CD4-positive, alpha-beta T cell treated with Interleukin-17A for 1 hour (primary cell): ENCODE measurements at regions not wholly inside any gene's neighbourhood (a gene's known extent, or its start where the extent isn't known, plus 50 kb on each side); places are given as distances from the start of the nearest gene placed in this dataset.
"Not testable (repeated sequence)": the region's sequence is repeated elsewhere in the genome, so short reads cannot be mapped to it uniquely, and the experiment has no call there.

Source experiments
- DNase-seq: peaks from one replicate; pipeline ENCODE4 v3.0.0-alpha.2; 2020

DNA sequence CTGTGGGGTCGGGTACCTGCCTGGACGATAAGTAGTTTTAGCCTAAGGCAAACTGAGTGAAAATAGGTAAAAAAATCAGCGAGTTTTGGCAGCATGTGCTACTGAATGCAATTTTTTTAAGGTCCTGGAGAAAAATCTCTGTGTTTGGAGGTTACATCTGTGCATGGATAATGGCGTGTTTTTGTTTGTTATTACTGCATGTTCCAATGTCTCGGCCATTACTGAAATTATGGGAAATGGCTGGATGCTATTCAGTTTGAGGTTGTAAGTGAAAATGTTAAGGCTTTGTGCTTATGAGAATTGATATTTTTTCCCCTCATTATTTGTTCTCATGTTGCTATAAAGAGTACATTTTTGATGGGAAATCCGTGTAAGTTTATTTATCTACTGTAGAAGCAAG lies 441.7 kb downstream of the PRDM2 start:
- no peak for DNase-seq

DNA sequence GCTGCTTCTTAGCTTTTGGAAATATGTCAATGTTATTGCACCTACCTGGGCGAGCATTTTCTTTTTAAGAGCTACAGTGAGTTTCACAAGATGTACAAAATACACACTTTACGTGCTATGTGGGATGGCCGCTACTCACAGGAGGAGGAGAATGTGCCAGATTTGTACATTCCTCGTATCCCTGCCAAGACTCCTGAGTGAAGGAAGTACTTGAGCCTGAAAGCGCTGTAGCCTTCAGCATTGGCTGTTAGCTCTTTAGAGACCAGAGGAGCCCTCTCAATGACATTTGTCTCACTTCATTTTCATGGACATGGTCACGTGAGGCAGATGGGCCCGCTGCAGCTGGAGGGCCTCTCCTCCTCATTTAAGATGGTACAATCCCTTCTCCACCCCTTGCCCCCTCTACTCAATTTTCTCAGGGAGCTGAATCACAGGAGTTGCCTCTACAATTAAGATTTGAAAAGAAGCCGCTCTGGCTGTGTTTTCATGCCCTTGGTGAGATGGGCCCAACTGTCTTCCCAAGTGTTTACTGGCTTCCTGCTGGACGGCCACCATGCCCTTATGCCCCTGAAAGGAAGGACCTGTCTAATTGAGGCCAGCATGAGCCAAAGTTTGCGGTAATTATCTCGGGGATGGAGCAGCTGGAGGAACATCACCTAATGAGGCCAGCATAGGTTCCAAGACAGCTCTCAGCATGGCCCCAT lies 442.6 kb downstream of the PRDM2 start:
- DNase-seq, result no peak

DNA sequence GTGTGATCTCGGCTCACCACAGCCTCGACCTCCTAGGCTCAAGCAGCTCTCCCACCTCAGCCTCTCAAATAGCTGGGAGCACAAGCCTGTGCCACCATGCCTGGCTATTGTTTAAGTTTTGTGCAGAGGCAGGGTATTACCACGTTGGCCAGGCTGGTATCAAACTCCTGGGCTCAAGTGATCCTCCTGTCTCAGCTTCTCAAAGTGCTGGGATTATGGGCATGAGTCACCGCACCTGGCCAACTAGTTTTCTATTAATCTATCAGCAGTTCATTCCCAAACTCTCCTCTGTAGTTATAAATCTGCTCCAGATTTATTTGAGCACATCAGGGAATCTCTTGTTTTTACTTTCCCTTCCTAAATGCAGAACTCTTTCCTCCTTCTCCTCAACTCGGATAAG lies 443.8 kb downstream of the PRDM2 start:
- DNase-seq, result no peak

DNA sequence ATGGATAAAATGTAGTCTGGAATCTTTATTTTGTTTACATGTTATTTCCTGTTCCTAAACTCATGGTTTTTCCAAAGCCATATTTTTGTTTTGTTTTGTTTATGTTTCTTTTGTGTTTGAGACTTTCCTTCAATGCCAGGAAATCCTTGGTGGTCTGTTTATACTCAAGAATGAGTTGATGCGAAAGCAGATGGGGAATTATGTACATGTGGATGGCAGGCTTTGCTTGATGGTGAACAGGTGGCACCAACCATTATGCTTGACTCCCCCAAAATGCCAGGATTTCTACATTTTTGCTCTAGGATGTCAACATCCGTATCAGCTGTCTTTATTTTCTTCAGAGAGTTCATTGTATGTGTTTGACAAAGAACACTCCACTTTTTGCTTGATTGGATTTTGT lies 448.5 kb downstream of the PRDM2 start:
- no peak for DNase-seq

DNA sequence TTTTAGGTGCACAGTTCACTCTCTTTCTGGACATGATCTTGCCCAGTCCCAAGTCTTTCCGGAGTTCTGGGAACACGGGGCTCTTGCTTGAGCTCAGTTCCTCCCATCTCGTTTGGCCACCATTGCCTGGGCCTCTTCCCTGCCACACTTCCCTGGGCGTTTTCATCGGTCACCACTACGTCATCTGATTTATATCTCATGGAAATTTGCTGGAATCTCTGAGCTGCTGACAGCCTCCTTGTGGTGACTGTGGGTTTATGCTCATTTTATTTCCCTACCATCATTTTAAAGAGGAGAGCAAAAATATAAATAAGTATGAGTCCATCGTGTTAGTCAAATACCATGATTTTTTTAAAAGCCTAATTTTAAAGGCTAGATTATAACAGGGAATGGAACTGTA lies 449.1 kb upstream of the KAZN start:
- no peak for DNase-seq

DNA sequence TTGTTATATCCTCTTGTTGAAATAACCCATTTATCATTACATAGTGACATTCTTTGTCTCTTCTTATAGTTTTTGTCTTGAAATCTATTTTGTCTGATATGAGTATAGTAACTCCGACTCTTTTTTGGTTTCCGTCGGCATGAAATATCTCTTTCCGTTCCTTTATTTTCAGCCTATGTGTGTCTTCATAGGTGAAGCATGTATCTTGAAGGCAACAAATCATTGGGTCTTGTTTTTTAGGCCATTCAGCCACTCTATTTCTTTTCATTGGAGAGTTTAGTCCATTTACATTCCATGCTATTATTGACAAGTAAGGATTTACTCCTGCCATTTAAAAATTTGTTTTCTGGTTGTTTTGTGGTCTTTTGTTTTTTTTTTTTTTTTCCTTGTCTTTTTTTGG lies 441.9 kb upstream of the KAZN start:
- no peak for DNase-seq

DNA sequence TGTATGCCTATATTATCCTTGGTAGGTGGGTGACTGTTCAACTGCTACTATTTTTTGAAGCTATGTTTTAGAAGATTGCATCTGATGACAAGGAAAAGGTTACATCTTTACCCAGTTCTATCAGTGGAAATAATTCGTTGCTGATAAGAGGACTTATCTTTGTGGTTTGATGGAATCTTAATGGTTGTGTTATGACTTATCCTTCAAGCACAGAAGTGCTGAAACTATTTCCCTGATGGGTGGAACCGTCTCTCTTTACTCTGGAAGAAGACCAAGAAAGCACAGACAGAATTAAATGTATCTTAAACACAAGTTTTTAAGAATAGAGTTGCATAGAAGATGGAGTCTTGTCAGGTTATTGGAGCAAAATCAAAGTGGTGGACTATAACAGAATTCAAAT lies 437.7 kb upstream of the KAZN start:
- DNase-seq, result no peak

DNA sequence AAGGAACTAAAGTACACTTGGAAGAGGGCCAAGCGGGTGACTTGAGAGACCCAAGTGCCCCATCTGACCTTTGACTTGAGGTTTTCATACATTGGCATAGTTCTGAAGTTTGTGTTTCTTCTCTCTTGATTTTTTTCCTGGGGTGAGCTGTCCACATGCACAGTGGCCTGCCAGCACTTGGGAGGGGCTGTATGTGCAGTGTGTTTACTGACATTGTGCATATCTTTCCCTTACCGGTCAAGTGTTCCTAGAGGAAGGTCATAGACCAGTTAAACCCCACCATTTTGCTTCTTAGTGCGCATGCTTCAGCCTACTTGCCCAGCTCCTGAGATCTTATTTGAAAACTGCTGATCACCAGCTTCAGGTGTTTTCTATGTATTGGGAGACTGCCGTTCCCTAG lies 435.2 kb upstream of the KAZN start:
- no peak for DNase-seq

DNA sequence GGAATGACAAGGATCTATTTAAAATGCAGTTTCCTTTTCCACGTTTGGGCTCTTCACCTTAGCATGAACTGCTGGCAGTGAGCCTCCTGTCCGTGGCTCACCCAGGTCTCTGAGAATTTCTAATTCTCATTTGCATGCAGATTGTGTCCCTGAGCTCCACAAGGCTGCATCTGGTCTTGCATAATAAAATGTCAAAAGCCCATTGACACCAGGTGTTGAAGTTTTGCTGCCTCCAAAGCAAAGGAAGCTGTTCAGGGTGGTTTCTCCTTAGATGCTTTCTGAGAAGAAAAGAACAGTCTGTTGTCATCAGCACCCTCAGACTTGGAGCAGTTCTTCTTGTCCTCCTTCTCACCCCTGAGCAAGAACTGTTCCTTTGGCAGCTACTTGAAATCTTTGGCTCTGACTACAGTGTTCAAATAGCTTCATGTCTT lies 433.1 kb upstream of the KAZN start:
- DNase-seq, result no peak

DNA sequence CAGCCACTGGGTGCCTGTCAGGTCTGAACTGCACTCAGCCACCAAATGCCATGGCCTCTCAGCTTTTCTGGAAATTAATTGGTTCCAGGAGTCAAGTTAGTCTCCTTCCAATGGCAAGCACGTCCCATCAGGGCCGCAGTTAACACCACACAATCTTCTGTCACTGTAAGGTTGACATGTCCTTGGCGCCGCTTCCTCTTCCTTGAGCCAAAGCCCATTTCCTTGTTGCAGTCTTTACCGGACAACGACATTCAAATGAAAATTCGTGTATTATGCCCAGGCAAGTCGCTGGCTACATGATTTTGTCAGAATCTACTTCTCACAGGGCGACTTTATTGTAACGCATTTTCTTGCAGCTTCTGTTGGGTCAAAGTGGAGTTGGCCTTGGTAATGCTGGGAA lies 430.6 kb upstream of the KAZN start:
- no peak for DNase-seq

DNA sequence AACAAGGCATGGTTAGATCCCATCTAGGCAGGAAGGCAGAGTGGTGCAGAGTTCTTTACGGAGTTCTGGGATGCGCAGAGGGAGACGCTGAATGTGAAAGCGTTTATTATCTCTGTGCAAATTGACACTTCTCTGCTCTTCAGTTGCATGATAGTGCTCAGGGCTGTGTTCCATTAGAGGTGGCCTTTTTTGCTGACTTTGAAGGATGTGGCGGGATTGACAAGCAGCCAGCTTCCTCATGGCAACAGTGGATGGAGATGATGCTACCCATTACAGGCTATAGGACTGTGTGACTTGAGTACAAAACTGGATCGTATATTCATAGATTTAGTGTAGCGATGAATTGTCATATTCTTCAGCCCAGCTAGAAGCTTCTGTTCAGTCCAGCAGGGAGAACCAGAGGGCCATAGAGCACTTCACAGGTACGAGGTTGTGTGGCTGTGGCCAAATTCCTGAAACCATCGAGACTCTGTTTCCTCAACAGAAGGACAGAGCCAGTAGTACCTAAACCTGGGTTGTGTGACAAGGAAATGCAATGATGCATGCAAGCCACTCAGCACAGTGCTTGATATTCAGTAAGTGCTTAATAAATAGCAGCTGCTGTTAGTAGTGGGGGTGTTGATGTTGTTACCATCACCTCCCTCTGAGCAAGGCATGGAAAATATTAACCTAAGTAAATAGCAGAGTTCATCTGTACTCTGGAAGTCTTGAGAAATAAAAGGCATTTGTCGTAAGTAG lies 430.0 kb upstream of the KAZN start:
- DNase-seq, result no peak

DNA sequence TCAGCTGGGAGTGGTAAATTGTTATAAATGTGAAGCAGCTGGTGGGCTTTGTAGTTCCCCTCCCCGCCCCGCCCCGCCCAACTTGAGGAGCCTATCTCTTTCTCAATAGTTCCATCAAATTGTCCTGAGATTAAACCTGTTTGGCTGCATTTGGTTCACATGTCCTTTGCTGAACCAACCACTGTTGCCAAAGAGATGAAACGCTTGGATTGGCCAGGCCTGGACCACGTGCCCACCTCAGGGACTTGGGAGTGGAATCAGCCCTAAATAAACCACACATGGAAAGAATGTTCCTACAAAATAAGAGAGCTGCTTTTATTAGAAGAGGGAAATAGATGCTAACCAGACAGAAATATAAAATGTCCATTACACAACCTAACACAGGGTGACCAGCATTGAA lies 424.9 kb upstream of the KAZN start:
- no peak for DNase-seq

DNA sequence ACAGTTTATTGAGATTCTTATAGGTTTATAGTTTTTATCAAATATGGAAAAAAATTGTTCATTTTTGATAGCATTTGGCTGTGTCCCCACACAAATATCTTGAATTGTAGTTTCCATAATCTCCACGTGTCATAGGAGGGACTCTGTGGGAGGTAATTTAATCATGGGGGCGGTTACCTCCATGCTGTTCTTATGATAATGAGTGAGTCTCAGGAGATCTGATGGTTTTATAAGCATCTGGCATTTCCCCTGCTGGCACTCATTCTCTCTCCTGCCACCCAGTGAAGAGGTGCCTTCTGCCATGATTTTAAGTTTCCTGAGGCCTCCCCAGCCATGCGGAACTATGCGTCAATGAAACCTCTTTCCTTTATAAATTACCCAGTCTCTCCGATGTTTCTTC lies 420.6 kb upstream of the KAZN start:
- not testable (repeated sequence) for DNase-seq

DNA sequence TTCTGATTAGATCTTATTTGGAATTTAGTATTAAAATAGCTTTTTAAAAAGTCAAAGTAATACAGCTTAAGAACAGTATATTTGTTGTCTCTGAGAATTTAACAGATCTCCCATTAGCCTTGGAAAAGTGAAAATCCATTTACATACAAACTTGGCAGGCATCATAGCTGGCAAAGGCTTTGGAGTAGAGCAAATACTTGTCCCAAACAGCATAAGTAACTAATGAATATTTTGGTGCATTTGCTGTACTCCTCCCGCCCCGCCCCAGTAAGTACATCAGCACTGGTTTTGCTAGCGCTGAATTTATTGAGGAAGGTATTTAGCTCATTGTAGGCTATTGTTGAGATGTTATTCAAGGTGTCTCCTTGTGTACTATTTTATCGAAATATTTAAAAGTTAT lies 417.7 kb upstream of the KAZN start:
- DNase-seq, result no peak

DNA sequence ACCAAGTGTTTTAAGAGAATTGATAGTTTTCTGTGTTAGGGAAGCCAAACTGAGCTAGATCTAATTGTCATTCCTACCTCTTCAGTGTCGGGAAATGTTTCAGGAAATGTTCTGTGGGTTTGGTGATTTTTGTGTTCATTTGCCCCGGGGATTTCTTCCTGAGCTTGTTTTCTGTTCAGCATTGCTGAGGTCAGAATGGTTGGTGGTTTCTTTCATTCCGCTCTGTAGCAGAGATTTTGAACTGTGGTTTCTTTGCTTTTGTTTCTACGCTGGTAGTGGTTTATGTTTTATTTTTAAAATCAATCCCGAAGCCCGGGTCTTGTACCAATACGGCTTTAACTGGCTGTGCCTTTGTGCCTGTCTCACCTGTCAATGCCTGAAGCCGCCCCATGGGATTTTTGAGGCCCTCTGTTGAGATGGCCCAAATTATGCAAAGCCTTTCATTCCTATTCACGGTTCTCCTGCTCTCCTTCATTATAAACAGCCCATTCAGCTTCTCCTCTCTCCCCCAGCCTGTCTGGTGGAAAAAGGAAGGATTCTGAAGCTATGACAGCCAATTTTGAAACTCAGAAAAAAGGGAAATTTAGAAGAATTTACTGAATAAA lies 417.2 kb upstream of the KAZN start:
- DNase-seq, result no peak

DNA sequence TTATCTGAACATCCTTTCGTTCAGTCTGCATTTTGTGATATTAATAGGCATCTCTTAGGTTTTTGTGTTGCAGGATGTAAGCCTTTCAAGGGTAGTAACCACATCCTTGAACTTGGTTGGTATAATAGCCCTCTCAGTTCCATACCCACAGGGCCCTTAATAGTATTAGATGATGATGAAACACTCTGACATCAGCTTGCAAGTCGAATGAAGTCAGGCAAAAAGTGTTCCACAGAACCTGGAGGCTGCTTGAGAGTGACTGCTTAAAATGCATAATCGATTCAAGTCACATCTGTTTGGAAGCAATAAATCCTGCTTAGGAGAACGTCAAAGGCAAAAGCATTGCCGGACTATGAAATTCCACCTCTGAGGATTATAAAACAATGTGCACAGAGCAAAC lies 415.6 kb upstream of the KAZN start:
- DNase-seq, result no peak

DNA sequence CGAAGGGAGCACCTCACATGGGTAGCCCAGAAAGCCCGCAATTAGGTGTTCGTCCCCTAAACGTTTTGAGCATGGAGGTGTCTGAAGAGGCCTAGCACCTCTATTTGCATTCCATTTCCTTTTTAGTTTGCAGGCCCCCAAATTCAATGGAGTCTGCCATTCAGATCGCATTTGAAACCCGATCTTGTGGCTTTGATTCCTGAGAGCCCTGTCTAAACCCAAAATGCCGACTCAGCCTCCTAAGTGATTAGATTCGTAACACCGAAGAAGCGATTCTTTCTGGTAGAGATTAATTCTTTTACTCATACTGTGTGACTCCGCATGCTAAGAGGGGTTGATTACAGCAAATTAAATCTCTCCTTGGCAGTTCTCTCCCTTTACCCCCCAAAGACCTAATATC lies 415.2 kb upstream of the KAZN start:
- no peak for DNase-seq

DNA sequence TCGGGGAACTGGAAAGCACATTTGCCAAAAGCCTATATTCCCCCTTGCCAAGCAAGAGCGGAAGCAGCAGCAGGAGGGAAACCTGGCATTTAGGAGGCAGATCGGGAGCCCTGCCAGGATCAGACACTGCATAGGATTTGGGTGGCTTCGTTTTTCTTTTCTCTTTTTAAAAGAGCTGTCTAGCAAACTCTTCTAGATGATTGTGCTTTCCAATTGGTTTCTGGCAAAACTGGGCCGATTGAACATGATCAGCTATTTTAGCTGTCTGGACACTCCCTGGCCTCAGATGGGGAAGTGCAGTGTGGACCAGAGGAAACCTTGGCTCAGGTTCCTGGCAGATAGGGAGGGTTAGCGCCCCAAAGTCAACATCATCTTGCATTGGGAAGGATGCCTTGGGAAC lies 414.0 kb upstream of the KAZN start:
- DNase-seq, result no peak

DNA sequence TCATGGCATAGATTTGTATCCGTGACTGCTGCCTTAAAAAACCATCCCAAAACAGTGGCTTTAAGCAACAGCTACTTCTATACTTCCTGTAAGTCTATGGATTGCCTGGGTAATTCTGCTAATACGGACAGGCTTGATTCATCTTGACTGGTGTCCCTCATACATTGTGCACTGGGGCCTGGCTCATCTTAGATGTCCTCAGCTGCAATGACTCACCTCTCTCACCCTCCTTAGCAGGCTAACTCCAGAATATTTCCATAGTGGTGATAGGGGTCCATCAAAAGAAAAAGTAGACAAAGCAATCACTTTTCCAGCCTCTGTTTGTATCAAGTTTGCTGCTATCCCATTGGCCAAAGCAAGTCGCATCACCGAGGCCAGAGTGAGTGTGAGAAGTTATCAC lies 409.1 kb upstream of the KAZN start:
- DNase-seq, result no peak

DNA sequence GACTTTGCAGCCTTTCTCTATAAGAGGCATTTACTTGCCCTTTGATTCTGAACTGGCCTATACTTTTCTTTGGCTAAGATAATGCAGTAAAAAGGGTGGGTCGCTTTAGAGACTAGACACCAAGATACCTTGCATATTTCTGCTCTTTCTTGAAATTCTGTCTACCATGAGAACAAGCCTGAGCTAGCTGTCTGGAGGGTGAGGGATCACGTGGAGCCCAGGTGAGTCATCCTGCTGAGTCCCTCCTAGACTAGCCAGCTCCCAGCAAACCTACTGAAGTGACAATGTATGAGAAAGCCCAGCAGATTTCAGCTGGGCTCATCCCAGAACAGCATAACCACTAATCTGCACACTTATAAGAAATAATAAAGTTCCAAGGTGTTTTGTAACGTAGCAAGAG lies 408.0 kb upstream of the KAZN start:
- DNase-seq, result no peak

DNA sequence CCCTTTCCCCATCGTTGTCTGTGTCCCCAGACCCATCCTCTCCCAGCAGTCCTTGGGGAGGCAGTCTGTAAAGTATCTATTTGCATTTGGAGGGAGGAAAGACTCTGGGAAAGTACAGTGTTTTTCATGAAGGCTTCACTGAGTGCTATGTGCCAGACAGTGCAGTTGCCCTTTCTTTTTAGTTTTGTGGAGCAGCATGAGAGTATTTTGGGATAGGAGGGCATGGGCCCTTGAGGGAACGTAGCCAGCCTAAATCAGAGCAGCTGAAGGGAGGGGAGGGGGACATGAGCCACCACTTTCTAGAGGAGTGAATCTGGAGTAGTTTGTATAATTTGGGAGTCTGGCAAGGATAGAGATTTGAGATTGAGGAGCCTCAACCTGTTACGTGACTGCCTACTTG lies 404.0 kb upstream of the KAZN start:
- no peak for DNase-seq

DNA sequence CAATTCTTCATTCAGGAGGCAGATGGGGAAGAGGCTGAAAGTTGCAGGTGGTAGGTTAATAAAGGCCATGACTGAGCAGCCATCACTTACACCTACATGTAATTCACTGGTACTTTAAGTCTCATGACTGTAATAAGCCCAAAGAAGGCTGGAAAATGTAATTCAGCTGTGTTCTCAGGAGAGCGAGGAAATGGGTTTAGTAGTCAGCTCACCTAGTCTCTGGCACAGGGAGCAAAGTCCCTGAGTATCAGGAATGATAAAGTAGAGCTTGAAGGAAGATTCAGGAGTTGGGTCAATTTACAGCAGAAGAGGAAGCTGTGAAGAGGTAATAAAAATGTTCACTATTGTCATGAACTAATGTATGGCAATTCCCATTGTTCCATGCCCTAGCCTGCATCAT lies 393.4 kb upstream of the KAZN start:
- DNase-seq, result no peak

DNA sequence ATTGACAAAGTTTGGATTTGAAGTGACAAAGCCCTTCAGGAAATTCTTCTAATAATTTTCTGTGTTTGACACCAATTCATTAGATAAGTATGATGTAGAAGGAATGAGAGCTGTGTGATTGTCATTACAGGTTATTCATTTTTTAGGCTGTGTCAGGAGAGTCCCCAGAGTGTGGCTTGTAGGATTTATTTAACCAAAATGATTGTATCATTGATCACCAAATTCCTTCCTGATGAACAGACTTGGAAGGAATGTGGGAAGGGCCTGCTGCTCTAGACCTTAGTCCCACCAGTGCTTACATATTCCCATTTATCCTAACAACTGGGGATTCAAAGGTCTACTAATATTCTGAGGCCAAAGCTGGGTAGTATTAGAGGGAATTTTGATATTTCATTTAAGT lies 383.3 kb upstream of the KAZN start:
- DNase-seq, result no peak

DNA sequence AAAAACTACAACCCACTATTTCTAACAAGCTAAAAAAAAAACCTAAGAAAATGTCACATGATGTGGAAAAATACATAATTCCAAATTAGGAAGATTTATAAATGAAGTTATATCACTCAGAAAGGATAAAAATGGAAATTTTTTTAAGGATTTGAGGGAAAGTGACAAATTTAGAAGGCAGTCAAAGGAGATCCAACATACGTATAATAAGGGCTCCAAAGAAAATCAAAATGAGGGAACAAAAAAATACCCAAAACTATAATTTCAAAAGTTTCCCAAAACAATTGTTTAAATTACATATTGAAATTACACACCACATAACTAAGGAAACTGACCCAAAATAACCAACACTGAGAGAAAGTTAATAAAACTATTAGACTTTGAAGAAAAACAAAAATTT lies 381.1 kb upstream of the KAZN start:
- DNase-seq, result no peak

DNA sequence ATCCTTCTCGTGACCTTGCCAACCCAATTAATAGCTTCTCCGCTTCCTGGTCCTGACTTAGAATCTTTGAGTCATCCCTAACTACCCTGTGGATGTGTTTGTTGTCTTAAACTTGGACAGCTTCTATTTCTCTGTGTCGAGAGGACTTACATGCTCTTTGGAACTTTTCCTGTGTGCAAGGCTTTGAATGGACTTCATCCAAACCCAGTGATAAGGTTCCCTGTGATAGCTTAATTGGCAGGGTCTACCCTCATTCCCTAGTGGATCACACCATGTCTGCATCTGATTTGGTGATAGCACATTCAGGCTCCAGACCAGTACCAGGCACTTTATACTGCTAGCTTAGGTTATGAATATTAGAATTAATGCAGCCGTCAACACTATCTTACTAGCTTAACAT lies 378.2 kb upstream of the KAZN start:
- DNase-seq, result no peak
